Activated T-cell treated with anti-CD3 and anti-CD28 coated beads for 24 hours (primary cell): ENCODE measurements at regions not wholly inside any gene's neighbourhood (a gene's known extent, or its start where the extent isn't known, plus 50 kb on each side); places are given as distances from the start of the nearest gene placed in this dataset.
A peak's percentile ranks its signal among the peaks of the same experiment; 100 is the strongest.

Source experiments
- DNase-seq: peaks from one replicate; pipeline ENCODE4 v3.0.0-alpha.2; 2020; ENCODE audit warnings: low read depth

DNA sequence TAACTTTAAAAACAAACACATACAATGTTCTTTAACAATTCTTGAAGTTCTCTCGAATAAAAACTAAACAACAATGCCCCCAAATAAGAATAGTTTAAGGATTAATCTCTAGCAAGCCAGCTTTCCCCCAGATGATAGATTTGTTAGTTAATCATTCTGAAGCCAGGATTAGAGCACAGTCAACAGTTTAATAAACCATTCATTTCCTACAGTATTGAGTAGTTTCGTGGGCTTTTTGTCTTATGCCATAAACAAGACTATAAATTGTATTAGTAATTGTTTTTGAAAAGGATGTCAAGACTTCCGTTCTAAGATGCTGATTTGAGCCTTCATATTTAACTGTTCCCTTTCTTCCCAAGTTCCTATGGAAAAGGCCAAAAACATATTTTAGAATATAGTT is 136.6 kb downstream of the PIK3R1 start:
- DNase-seq, result no peak

DNA sequence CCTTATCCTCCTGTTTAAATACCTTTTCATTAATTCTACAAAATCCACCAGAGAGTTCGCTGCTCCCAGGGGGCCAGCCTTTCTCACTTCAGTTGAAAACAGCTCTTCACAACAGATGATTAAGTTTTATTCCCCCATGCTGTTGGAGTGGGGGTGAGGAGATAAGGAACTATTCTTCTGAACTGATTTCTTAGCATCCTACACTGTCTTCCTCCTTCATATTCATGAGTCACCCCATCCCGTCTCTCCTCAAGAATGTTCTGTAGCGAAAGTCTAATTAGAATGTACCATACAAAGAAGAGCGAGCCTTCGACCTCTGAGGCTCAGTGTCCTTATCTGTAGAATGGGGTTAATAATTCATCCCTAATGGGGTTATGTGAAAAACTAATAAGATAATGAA is 138.0 kb downstream of the PIK3R1 start:
- DNase-seq, result no peak

DNA sequence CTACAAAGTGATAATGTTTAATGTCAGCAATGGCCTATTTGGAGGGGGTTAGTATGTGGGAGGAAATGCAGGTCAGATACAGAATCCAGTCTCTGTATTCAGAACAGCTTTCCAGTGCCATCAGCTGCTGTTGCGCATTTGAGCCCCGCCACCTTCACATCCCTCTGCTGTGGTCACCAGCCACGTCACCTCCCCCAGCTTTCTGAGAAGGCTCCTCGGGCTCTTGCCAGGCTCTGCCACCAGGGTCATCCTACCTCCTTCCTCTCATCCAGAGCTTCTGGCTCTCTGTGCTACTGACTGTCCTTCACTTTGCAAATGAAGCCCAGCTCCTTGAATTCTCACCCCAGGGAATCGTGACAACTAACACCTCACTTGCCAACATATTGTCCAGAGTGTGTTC is 138.8 kb downstream of the PIK3R1 start:
- DNase-seq, result no peak

DNA sequence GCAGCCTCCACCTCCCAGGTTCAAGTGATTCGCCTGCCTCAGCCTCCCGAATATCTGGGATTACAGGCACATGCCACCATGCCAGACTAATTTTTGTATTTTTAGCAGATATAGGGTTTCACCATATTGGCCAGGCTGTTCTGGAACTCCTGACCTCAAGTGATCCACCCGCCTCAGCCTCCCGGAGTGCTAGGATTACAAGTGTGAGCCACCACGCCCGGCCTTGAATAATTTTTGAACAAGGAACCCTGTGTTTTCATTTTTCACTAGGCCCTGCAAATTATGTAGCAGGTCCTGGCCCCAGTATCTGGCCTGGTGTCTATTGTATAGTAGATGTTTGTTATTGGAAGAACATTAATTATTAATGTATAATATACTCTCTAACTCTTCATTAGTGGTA is 140.7 kb downstream of the PIK3R1 start:
- no peak for DNase-seq

DNA sequence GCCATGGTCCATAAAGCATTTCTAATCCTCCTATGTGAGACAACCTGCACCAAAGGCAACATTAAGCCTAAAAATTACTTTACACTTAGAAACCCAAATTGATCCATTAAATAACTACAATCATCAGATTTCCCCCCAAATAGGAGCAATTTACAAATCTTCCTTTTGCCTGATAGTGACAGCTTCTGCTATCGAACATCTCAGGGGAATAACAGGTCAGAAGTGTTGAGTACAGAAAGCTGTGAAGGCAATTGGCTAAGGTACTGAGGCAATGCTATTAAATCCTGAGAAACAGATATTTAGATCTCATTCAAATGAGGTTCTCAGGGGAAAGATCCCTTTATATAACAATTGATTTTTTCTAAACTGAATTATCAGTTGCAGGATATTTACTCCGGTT is 141.1 kb downstream of the PIK3R1 start:
- no peak for DNase-seq

DNA sequence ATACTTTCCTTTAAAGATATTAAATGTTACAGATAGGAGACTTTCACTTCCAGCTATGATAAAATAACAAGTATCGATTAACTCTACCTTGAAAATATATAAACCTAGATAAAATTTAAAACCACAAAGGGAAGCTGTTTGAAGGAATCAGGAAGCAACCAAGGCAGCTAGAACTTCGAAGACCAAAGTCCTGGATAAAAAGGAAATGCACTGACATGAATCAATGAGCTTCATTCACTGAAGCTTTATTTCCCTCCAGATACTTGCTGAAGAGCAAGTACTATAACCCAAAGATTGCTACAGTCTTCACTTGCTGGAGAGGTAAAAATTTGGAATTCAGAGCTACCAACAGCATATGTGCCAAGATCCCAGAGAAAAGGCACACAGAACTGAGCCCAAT is 144.1 kb downstream of the PIK3R1 start:
- no peak for DNase-seq

DNA sequence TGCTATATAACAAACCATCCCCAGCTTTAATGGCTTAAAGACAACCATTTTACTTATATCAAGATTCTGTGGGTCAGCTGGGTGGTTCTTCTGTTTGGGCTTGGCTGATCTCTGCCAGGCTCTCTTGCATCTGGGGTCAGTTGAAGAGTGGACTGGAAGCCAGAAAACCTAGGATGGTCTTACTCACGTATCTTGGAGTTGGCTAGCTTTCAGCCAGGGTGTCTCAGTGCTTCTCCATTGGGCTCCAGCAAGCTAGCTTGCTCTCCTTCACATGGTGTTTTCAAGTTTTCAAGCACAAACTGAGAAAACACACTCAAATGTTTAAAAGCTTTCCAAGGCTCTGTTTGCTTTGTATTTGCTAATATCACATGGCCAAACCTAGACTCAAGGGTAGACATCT is 146.8 kb downstream of the PIK3R1 start:
- DNase-seq, result no peak

DNA sequence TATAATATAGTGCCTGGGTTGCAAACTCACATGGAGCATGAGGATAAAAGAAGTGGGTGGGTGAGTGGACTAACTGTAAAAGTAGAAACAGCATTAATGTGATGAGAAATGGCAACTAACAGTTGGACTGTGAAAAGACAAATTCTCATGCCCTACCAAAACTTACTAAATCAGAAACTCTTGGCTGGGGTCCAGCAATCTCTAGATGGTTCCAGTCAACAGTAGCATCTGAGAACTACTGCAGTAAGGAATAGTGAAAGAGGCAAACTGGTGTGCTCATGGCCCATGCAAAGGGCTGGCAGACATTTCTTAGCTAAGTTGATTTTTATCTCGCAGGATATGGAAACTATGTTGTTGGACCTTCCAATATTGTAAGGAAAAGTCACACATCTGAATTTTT is 150.3 kb downstream of the PIK3R1 start:
- DNase-seq, result no peak

DNA sequence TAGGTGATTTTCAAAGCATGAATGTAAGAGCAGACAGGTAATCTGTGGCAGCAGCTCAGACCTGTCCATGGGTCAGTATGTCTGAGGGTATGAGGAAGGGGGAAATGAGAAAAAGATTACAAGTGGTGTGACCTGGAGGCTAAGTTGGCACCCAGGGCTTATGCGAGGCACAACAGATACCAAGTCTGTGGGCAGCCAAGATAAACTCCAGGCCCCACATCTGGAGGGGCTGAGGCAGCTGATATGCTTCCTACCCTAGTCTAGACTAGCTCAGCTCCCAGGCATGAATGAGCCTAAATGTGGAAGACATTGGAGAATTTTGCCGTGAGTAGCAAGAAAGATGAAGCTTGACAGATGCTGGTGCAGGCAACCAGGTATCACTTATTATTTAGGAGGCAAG is 151.7 kb downstream of the PIK3R1 start:
- no peak for DNase-seq

DNA sequence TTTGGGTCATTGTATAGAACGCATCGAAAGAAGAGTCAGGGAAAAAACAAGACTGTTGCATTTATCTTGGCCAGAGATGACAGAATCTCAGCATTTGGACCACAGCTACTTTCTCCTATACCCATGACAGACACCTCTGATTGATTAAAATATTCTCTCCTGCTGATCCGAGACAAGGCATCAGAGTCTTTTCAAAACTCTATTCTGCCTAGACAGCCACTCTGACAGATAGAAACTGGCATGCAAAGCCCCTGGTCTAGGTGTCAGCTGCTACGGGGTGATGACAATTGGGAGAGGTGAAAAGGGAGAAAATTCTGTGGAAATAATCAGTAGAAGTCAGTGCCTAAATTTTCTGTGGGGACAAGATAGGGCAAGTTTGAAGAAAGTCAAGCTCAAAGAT is 152.2 kb downstream of the PIK3R1 start:
- no peak for DNase-seq

DNA sequence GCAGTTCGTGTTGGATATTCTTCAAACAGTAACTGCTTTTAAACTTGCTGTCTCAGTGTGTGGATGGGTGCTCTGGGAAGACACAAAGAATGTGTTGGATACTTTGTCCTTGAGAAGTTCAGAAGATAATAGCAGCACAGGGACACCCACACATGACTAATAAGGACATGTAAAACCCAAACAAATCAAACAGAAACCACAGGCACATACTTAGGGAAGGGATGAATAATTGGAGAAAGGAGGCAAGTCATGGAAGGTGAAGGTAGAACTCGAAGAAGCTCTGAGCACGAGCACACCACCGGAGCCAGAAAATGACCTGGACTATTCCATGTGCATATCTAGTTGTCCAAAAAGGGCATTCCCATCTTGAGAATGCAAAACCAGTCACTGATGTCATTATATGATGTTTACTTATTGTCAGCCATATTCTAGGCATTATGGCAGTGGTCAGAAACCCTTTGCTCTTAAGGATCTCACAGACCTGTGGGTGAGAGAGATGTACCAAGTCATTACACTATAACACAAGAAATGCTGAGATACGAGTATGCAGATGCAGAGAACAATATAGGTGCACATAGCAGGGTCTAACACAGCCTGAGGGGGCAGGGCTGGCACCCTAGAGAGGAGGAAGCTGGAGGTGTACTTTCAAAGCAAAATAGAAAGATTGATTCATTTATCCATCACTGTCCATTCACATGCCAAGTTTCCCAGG is 152.9 kb downstream of the PIK3R1 start:
- DNase-seq, result no peak

DNA sequence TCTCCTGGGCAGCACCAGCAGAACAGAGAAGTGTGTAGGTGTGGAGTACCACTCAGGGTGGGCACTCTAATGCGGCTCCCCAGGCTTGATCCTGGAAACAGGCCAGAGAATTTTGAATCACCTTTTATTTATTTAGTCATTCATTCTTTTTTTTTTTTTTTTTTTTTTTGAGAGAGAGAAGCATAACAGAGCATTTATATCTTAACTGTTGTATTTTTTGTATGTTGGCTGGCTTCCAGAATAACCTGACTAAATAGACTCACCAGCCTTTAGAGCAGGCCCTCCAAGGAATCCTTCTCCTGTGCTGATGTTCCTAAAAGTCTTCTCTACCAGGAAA is 153.4 kb downstream of the PIK3R1 start:
- DNase-seq, result no peak

DNA sequence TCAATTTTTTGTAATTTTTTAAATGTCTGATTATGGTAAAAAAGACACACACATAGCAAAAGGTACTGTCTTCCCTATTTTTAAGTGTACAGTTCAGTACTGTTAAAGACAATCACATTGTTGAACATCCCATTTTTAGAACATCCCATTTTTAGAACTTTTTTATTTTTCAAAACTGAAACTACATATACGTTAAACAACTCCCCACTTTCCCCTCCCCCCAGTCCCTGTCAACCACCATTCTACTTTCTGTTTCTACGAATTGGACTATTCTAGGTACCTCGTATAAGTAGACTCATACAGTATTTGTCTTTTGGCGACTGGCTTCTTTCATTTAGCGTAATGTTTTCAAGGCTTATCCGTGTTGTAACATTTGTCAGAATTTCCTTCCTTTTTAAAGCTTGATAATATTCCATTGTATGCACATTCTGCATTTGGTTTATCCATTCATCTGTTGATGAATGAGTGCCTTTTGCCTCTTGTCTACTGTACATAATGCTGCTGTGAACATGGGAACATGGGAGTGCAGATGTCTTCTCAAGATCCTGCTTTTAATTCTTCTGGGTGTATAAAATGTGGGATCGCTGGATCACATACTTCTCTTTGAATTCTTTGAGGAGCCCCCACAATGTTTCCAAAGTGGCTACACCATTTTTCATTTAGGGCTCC is 154.0 kb downstream of the PIK3R1 start:
- DNase-seq, result peak; percentile 20

DNA sequence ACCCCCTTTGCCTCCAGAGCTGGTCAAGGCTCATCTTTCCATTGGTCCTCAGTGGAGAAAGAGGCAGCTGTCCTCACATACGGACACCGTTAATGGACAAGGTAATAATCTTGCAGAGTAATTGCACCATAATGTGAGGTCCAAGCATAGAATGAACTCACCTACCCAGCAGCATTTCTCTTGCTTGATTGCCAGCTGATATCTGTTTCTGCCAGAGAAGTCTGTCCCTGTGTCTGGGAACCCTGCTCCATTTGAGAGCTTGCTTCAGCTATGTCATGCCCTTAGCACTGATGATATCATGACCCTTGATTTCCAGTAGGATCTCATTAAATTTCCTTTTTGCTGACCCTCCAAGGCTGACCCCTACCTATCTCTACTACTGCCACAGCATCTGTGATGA is 154.6 kb downstream of the PIK3R1 start:
- no peak for DNase-seq

DNA sequence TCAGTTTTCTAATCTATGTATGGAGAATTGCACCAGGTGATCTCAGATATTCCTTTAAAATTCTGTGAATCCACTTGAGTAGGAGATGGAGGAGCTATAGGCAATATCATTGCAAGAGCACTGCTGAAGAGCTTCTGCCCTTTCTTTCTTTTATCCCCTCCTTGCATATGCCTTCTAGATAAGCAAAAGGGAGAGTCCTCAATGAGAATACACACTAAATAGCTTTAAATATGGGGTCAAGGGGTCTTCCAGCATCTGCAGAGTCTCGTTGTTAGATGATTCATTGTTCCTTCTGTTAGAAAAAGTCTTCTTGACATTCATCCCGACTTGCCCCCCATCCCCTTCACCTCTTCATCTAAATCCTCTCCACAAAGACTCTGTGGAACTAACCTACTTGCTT is 156.1 kb downstream of the PIK3R1 start:
- DNase-seq, result no peak

DNA sequence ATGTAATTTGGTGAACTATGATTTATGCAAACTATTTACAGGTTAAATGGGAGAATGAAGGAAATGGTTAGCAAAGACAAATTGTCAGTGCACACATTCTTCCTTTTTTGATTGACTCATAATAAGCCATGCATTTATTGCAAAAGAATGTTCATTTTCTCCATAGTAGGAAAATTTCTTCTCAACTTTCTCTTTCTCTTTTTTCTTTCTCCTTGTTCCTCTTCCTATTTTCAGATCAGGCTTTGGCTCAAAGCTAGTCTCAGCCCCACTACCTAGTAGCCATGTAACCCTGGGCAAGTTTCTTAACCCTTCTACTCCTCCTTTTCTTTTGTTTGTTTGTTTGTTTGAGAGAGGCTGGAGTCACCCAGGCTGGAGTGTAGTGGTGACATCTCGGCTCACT is 156.6 kb downstream of the PIK3R1 start:
- DNase-seq, result no peak

DNA sequence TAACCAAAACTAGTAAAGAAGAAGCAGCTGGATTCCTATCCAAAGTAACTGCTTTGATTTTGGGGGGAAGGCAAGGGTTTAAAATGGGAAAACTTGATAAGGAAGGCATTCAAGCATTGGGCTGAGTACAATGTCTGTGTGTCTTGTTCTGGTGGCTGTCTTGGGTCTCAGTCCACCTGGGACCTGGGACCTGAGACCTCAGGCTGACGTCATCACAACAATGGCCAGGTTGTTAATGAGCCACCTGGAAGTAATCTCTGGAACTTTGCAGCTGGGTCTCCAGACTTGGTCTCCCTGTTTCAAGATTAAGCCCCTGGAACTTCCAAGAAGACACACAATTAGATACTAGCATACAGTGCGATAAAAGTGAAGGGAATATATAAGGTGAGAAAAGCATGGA is 157.5 kb downstream of the PIK3R1 start:
- no peak for DNase-seq

DNA sequence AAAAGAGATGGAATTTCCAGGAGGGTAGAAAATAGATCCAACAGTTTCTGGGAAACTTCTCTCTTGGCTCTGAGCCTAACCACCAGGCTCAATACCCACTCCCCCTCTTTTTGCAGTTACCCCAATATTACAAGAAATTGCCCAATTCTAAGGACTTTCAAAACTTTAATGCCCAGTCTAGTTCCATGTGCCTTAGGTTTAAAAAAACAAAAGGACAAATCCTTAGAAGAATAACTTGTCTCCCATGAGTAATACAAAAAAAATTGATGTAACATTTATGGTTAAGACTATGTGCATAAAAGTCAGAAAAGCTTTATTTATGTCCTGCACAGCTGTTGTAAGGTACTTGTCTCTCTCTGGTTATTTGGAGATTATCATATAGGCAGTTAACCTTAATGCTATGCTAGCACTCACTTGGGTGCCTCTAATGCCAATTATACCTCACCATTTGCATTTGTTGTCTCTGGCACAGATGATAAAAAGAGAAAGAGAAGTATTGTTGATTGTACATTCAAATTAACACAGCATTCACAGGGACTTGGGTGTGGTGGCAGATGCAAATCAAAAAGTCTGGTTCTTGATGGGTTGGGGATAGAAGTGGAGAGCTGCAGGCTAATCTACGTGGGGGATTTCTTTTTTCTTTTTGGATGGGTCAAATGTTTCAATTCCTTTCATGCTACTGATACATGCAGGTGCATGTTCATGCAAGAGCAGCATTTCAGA is 159.4 kb downstream of the PIK3R1 start:
- no peak for DNase-seq

DNA sequence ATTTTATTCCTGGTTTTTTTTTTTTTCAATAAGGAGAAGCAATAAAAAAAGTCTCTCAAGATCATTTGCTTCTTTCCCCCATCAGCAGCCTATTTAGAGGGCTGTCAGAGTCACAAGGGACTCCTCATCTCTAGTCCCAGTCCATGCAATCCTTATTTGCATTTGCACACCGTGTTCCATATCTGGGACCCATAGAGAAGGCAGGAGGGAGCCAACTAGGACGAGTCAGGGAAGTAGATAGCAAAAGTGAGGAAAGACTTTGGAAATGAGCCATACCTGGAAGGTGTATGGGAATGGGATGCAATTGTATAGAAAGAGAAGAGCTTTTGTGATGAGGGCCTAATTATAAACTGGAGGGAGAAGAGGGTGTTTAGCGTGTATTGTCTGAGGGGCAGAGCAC is 160.0 kb downstream of the PIK3R1 start:
- no peak for DNase-seq

DNA sequence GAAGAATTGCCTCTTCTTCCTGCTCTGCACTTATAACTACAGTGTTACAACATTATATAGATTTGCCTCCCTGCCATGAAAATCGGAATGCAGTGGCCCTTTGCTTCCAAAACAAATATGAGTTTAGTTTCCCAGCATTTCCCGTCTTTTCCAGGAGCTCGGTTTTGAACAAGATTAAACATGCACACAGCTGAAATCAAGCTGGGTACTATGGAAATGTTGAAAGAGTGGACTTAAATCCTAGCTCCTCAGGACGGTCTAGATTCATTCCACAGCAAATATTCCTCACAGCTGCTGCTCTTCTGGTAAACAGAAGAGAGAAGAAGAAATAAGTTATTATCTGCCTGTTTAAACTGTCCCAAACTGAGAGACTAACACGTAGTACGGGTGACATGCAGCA is 161.4 kb downstream of the PIK3R1 start:
- DNase-seq, result no peak

DNA sequence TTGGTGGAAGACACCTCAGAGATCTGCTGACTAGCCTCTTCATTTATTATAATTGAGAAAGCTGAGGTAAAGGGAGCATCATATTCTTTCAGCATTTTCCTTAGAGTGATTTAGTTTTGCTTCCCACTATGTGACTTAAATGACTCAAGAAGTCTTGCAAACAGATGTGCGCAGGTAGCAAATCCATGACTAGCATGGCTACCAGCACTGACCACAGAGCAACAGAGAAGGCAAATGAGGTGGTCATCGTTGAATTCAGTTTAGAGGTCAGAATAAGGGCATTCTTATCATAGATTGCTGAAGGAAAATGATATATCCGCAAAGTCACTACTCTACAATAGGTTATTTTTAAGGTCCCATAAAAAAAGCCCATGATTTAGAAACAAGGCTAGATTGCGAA is 162.2 kb downstream of the PIK3R1 start:
- no peak for DNase-seq

DNA sequence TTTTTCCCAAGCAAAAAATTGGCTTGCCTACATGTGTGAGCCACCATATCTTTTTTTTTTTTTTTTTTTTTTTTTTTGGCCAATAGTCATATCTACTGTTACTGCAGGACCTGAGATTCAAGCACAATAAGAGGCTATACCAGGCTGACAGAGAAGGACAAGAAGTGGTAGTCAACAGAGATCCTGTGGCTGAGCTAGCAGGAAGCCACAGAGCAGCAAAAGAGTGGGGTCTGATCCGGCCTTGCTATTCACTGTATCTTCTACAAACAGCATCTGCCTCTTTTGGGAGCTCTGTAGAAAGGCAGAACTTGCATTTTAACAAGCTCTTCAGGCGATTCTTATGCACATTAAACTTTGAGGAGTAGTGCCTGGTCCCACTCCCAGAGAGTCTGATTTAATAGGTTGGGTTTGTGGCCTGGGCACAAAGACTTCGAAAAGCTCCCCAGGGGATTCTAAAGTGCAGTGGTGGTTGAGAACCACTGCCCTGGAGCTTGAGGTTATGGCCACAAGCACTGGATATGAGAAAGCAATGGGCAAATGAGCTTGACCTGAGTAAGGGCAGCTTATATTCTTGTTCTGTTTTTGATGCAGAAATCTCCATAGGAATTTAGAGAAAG is 162.8 kb downstream of the PIK3R1 start:
- no peak for DNase-seq
